ENCODE measurements at regions not wholly inside any gene's neighbourhood (a gene's known extent, or its start where the extent isn't known, plus 50 kb on each side); places are given as distances from the start of the nearest gene placed in this dataset.

- H3K9me3 ChIP-seq (ENCODE audit: control insufficient read depth, low read length, poor library complexity, severe bottlenecking): no peaks in the 10 kb centered on the region
- DNase-seq: no peak
- Mint-ChIP-seq H3K36me3 (ENCODE audit: low read depth) (no peaks in the 10 kb centered on the region), H3K27me3 (peaks cover 23% of the 10 kb centered on the region), H3K4me1 (no peaks in the 10 kb centered on the region), H3K27ac (no peak overlapping the region), H3K4me3 (no peak overlapping the region)
- no peak for ATAC-seq
Measured at GRCh38 chr2:15040429-15041084, 408.0 kb downstream of the LRATD1 start.

DNA sequence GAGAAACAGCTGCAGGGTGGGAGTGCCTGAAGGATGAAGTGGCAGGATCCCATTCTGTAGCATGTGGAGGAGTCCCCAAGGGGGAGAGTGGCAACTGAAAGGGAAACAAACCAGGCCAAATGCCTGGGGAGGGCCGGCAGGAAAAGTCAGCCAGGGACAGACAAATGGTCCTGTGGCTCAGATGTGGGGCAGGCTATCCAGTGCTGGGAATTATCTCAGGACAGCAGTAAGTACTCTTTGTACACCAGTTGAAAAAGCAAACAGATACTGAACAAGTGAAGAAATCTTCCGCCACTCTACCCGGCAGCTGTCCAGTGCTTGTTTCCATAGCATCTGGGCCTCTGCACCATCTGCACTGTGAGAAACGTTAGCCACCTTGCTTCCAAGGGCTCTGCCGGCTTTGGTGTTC, 408.9 kb downstream of the LRATD1 start:
- Mint-ChIP-seq H3K4me1 (no peaks in the 10 kb centered on the region), H3K27ac (no peak overlapping the region), H3K4me3 (no peak overlapping the region), H3K36me3 (ENCODE audit: low read depth) (no peaks in the 10 kb centered on the region), H3K27me3 (peaks cover 23% of the 10 kb centered on the region)
- DNase-seq: no peak
- H3K9me3 ChIP-seq (ENCODE audit: control insufficient read depth, low read length, poor library complexity, severe bottlenecking): no peaks in the 10 kb centered on the region
- no peak for ATAC-seq

- Mint-ChIP-seq H3K27ac (no peak overlapping the region), H3K4me1 (no peaks in the 10 kb centered on the region), H3K36me3 (ENCODE audit: low read depth) (no peaks in the 10 kb centered on the region), H3K27me3 (peaks cover 23% of the 10 kb centered on the region), H3K4me3 (no peak overlapping the region)
- no peaks in the 10 kb centered on the region for H3K9me3 ChIP-seq (ENCODE audit: control insufficient read depth, low read length, poor library complexity, severe bottlenecking)
- DNase-seq: no peak
- no peak for ATAC-seq
Measured at GRCh38 chr2:15042801-15043217, 410.3 kb downstream of the LRATD1 start.

GRCh38 chr2:15043336-15044058, 411.0 kb downstream of the LRATD1 start:
- no peak overlapping the region for H3K27ac Mint-ChIP-seq
- no peak for ATAC-seq
- H3K4me1 Mint-ChIP-seq: no peaks in the 10 kb centered on the region
- DNase-seq: no peak
- no peaks in the 10 kb centered on the region for H3K9me3 ChIP-seq (ENCODE audit: control insufficient read depth, low read length, poor library complexity, severe bottlenecking)
- no peaks in the 10 kb centered on the region for H3K36me3 Mint-ChIP-seq (ENCODE audit: low read depth)
- no peak overlapping the region for H3K4me3 Mint-ChIP-seq
- H3K27me3 Mint-ChIP-seq: peaks cover 20% of the 10 kb centered on the region

- Mint-ChIP-seq H3K36me3 (ENCODE audit: low read depth) (no peaks in the 10 kb centered on the region), H3K4me3 (no peak overlapping the region), H3K4me1 (no peaks in the 10 kb centered on the region), H3K27ac (no peak overlapping the region), H3K27me3 (peaks cover 18% of the 10 kb centered on the region)
- no peak for DNase-seq
- no peaks in the 10 kb centered on the region for H3K9me3 ChIP-seq (ENCODE audit: control insufficient read depth, low read length, poor library complexity, severe bottlenecking)
- ATAC-seq: no peak
Measured at GRCh38 chr2:15045054-15045453, 412.5 kb downstream of the LRATD1 start.

GRCh38 chr2:15047184-15047583, 414.7 kb downstream of the LRATD1 start:
- no peaks in the 10 kb centered on the region for H3K36me3 Mint-ChIP-seq (ENCODE audit: low read depth)
- H3K27me3 Mint-ChIP-seq: peaks cover 23% of the 10 kb centered on the region
- H3K4me1 Mint-ChIP-seq: peaks cover 2% of the 10 kb centered on the region
- ATAC-seq (no peak), DNase-seq (no peak)
- no peak overlapping the region for H3K4me3 Mint-ChIP-seq
- no peaks in the 10 kb centered on the region for H3K9me3 ChIP-seq (ENCODE audit: control insufficient read depth, low read length, poor library complexity, severe bottlenecking)
- no peak overlapping the region for H3K27ac Mint-ChIP-seq

- no peaks in the 10 kb centered on the region for H3K36me3 Mint-ChIP-seq (ENCODE audit: low read depth)
- no peaks in the 10 kb centered on the region for H3K9me3 ChIP-seq (ENCODE audit: control insufficient read depth, low read length, poor library complexity, severe bottlenecking)
- H3K4me3 Mint-ChIP-seq: no peak overlapping the region
- DNase-seq: no peak
- ATAC-seq: no peak
- H3K27ac Mint-ChIP-seq: no peak overlapping the region
- H3K4me1 Mint-ChIP-seq: peaks cover 2% of the 10 kb centered on the region
- peaks cover 20% of the 10 kb centered on the region for H3K27me3 Mint-ChIP-seq
Measured at GRCh38 chr2:15048000-15048399, 415.5 kb downstream of the LRATD1 start.

DNA sequence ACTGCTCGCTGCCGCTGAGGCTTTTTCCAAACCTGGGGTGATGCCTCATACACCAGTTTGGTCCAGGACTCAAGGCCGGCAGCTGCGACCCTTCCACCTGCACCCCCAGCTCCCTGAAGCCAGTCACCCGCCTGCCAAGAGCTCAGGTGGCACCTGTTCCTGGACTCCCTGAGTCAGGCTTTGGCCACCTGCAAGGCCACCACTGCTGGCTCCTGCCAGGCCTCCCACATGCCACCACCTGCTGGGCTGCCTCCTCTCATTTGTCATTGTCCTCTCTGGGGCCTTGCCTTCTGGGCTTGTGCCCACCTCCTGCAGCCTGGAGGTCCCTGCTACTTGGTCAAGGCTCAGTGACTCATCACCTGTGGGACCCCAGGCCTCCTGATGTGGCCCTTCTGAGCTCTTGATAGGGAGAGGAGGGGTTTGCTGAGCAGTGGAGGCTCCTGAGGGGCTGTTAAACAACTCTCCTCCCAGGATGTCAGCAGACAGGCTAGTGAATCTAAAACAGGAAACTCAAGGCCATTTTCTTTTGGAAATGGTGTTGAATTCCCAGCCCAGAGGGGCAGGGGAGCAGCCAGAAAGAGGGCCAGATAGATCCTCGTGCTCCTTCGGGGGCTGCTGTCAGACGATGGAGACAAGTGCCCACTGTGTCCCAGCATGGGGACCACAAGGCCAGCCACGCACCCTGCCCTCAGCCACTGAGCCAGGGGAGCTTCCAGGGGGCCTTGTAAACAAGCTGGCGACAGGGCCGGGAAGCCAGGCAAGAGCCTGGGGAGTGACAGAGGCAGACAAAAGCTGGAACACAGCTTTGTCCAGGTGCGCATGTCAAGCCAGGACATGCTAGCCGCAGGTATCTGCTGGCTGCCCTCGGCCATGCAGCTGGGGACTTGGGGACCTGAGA, 416.8 kb downstream of the LRATD1 start:
- no peak overlapping the region for H3K27ac Mint-ChIP-seq
- no peak for DNase-seq
- H3K27me3 Mint-ChIP-seq: peaks cover 13% of the 10 kb centered on the region
- H3K36me3 Mint-ChIP-seq (ENCODE audit: low read depth): no peaks in the 10 kb centered on the region
- H3K4me1 Mint-ChIP-seq: peaks cover 2% of the 10 kb centered on the region
- H3K4me3 Mint-ChIP-seq: no peak overlapping the region
- H3K9me3 ChIP-seq (ENCODE audit: control insufficient read depth, low read length, poor library complexity, severe bottlenecking): no peaks in the 10 kb centered on the region
- no peak for ATAC-seq

DNA sequence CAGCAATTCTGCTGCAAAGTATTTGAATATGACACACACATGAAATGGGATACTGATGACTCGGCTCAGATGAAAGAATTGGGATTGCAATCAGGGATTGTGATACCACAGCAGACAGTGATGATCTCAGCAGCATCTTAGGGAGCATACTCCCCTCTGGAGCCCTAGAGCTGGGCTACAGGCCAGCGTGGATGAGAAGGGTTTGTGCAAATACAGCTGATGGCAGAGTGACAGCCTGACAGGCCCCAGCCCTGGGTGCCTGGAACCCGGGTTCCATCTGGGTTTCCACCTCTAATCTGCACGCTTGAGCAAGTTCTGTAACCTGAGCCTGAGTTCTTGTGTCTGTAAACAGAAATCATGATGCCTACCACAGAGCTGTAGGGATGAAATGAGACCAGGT, 418.0 kb downstream of the LRATD1 start:
- DNase-seq: no peak

DNA sequence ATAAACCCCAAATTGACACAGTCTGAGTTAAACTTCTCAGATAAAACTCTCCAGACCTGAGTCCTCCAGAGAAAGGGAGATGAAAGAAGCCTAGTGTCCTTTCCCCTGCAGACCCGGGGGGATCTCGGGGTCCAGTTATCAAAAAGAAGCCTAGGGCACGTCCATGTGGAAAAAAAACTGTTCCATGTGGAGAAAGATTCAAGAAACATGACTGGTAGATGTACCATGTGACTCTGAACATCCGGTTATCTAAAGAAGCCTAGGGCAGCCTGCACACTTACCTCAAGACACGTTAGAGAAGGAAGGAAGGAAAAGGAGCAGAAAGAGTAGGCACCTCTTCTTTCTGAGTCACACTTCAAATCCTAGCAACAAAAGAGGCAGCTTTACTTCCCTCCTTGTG, 421.0 kb downstream of the LRATD1 start:
- H3K36me3 Mint-ChIP-seq (ENCODE audit: low read depth): no peaks in the 10 kb centered on the region
- ATAC-seq (no peak), DNase-seq (no peak)
- no peaks in the 10 kb centered on the region for H3K9me3 ChIP-seq (ENCODE audit: control insufficient read depth, low read length, poor library complexity, severe bottlenecking)
- H3K4me1 Mint-ChIP-seq: peaks cover 2% of the 10 kb centered on the region
- H3K27ac Mint-ChIP-seq: no peak overlapping the region
- H3K27me3 Mint-ChIP-seq: peaks cover 13% of the 10 kb centered on the region
- no peak overlapping the region for H3K4me3 Mint-ChIP-seq

More for the DNA sequence above, 418.0 kb downstream of the LRATD1 start:
- H3K4me3 Mint-ChIP-seq: no peak overlapping the region
- peaks cover 2% of the 10 kb centered on the region for H3K4me1 Mint-ChIP-seq
- no peak overlapping the region for H3K27ac Mint-ChIP-seq
- H3K9me3 ChIP-seq (ENCODE audit: control insufficient read depth, low read length, poor library complexity, severe bottlenecking): no peaks in the 10 kb centered on the region
- no peaks in the 10 kb centered on the region for H3K36me3 Mint-ChIP-seq (ENCODE audit: low read depth)
- peaks cover 13% of the 10 kb centered on the region for H3K27me3 Mint-ChIP-seq
- ATAC-seq: no peak

DNA sequence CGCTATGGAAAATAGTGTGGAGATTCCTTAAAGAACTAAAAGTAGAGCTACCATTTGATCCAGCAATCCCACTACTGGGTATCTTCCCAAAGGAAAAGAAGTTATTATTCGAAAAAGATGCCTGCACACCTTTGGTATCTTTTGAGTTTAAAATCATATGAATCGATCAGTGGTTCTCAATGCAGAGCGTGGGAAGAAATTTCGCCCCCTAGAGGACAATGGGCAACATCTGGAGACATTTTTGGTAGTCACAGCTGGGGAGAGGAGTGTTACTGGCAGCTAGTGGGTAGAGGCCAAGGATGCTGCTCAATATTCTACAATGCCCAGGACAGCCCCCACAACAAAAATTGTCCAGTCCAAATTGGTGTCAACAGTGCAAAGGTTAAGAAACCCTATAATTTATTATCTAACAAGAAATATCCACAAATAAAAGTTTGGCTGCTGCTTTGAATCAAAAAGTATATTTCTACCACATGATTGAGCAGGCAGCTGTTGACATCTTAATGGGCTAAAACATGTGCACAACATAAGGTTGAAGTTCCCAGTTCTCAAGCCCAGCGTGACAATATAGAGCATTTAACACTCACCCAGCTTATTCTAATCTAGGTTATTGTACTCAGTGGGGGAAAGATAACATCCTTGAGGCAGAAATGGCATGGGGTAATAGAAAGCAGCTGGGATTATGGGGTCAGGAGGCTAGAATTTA, 425.7 kb downstream of the LRATD1 start:
- Mint-ChIP-seq H3K27ac (no peak overlapping the region), H3K4me1 (no peaks in the 10 kb centered on the region), H3K36me3 (ENCODE audit: low read depth) (no peaks in the 10 kb centered on the region), H3K27me3 (peaks cover 10% of the 10 kb centered on the region), H3K4me3 (no peak overlapping the region)
- no peaks in the 10 kb centered on the region for H3K9me3 ChIP-seq (ENCODE audit: control insufficient read depth, low read length, poor library complexity, severe bottlenecking)
- DNase-seq: no peak
- ATAC-seq: no peak

- DNase-seq: no peak
- no peaks in the 10 kb centered on the region for H3K9me3 ChIP-seq (ENCODE audit: control insufficient read depth, low read length, poor library complexity, severe bottlenecking)
- H3K36me3 Mint-ChIP-seq (ENCODE audit: low read depth): no peaks in the 10 kb centered on the region
- ATAC-seq: no peak
- H3K27ac Mint-ChIP-seq: no peak overlapping the region
- no peak overlapping the region for H3K4me3 Mint-ChIP-seq
- no peaks in the 10 kb centered on the region for H3K4me1 Mint-ChIP-seq
- peaks cover 10% of the 10 kb centered on the region for H3K27me3 Mint-ChIP-seq
Measured at GRCh38 chr2:15058721-15059157, 426.2 kb downstream of the LRATD1 start.
